ENCODE measurements at regions not wholly inside any gene's neighbourhood (a gene's known extent, or its start where the extent isn't known, plus 50 kb on each side); places are given as distances from the start of the nearest gene placed in this dataset.

DNA sequence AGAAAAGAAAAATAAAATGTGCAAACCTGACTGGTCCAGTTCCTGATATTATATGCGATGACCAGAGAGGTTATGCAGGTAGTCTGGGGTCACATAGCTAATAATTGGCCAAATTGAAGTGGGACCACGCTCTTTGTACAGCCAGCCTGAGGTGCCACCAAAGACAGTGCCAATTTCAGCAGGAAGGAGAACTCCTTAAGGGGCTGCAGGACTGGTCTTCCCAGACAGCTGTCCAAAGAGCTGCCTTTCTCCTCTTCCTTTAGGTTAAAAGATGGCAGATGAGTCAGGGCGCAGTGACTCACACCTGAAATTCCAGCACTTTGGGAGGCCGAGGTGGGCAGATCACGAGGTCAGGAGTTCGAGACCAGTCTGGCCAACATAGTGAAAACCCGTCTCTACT lies 95.5 kb downstream of the ACKR3 start:
- peaks cover 38% of the 10 kb centered on the region for H3K4me1 Mint-ChIP-seq (ENCODE audit: low read depth)
- H3K27me3 Mint-ChIP-seq (ENCODE audit: insufficient read depth): peaks cover 12% of the 10 kb centered on the region
- H3K9me3 Mint-ChIP-seq: peaks cover 34% of the 10 kb centered on the region

GRCh38 chr2:236665572-236666118 lies 96.0 kb downstream of the ACKR3 start:
- H3K9me3 Mint-ChIP-seq: peaks cover 40% of the 10 kb centered on the region
- H3K27me3 Mint-ChIP-seq (ENCODE audit: insufficient read depth): peaks cover 12% of the 10 kb centered on the region
- H3K4me1 Mint-ChIP-seq (ENCODE audit: low read depth): peaks cover 38% of the 10 kb centered on the region
- DNase-seq: no peak
- TF ChIP-seq CTCF (IDR thresholded peaks at IDR 0.05): no peak
- H3K27ac Mint-ChIP-seq: no peak overlapping the region
- H3K36me3 Mint-ChIP-seq (ENCODE audit: low read depth): peaks cover 7% of the 10 kb centered on the region
- no peak overlapping the region for H3K4me3 Mint-ChIP-seq

More for the DNA sequence above, 95.5 kb downstream of the ACKR3 start:
- H3K27ac Mint-ChIP-seq: no peak overlapping the region
- peaks cover 7% of the 10 kb centered on the region for H3K36me3 Mint-ChIP-seq (ENCODE audit: low read depth)
- no peak overlapping the region for H3K4me3 Mint-ChIP-seq
- TF ChIP-seq CTCF (IDR thresholded peaks at IDR 0.05): no peak
- no peak for DNase-seq

- DNase-seq: no peak
- Mint-ChIP-seq H3K27ac (no peak overlapping the region), H3K27me3 (ENCODE audit: insufficient read depth) (peaks cover 13% of the 10 kb centered on the region), H3K9me3 (peaks cover 48% of the 10 kb centered on the region), H3K4me3 (no peak overlapping the region), H3K4me1 (ENCODE audit: low read depth) (peaks cover 27% of the 10 kb centered on the region), H3K36me3 (ENCODE audit: low read depth) (peaks cover 7% of the 10 kb centered on the region)
- TF ChIP-seq CTCF (IDR thresholded peaks at IDR 0.05): no peak
Observed at GRCh38 chr2:236666646-236667204, 97.1 kb downstream of the ACKR3 start.

- peaks cover 18% of the 10 kb centered on the region for H3K27me3 Mint-ChIP-seq (ENCODE audit: insufficient read depth)
- TF ChIP-seq CTCF (IDR thresholded peaks at IDR 0.05): no peak
- peaks cover 48% of the 10 kb centered on the region for H3K9me3 Mint-ChIP-seq
- peaks cover 19% of the 10 kb centered on the region for H3K4me1 Mint-ChIP-seq (ENCODE audit: low read depth)
- H3K4me3 Mint-ChIP-seq: no peak overlapping the region
- no peak for DNase-seq
- no peak overlapping the region for H3K27ac Mint-ChIP-seq
- H3K36me3 Mint-ChIP-seq (ENCODE audit: low read depth): peaks cover 7% of the 10 kb centered on the region
Observed at GRCh38 chr2:236667526-236667925, 97.9 kb downstream of the ACKR3 start.

- TF ChIP-seq CTCF (IDR thresholded peaks at IDR 0.05): no peak
- Mint-ChIP-seq H3K4me1 (ENCODE audit: low read depth) (peaks cover 9% of the 10 kb centered on the region), H3K27me3 (ENCODE audit: insufficient read depth) (peaks cover 18% of the 10 kb centered on the region), H3K4me3 (no peak overlapping the region), H3K27ac (no peak overlapping the region), H3K9me3 (peaks cover 53% of the 10 kb centered on the region), H3K36me3 (ENCODE audit: low read depth) (peaks cover 7% of the 10 kb centered on the region)
- no peak for DNase-seq
Observed at GRCh38 chr2:236668531-236668969, 98.9 kb downstream of the ACKR3 start.

Measured in HFFc6 (cell line).